ENCODE measurements at regions not wholly inside any gene's neighbourhood (a gene's known extent, or its start where the extent isn't known, plus 50 kb on each side); places are given as distances from the start of the nearest gene placed in this dataset.
"Not testable (repeated sequence)": the region's sequence is repeated elsewhere in the genome, so short reads cannot be mapped to it uniquely, and the experiment has no call there.

GRCh38 chr18:78410094-78410786 is 569.4 kb upstream of the SALL3 start:
- DNase-seq (ENCODE audit: low read depth): no peak

GRCh38 chr18:78411539-78411938 is 568.1 kb upstream of the SALL3 start:
- no peak for DNase-seq (ENCODE audit: low read depth)

GRCh38 chr18:78414302-78414701 is 565.3 kb upstream of the SALL3 start:
- DNase-seq (ENCODE audit: low read depth): no peak

- no peak for DNase-seq (ENCODE audit: low read depth)
Measured at GRCh38 chr18:78416853-78417252, 562.8 kb upstream of the SALL3 start.

- DNase-seq (ENCODE audit: low read depth): no peak
Measured at GRCh38 chr18:78418379-78418778, 561.2 kb upstream of the SALL3 start.

- no peak for DNase-seq (ENCODE audit: low read depth)
Measured at GRCh38 chr18:78419171-78419570, 560.4 kb upstream of the SALL3 start.

- no peak for DNase-seq (ENCODE audit: low read depth)
Measured at GRCh38 chr18:78420116-78420515, 559.5 kb upstream of the SALL3 start.

- DNase-seq (ENCODE audit: low read depth): no peak
Measured at GRCh38 chr18:78421392-78421791, 558.2 kb upstream of the SALL3 start.

GRCh38 chr18:78422336-78422735 is 557.3 kb upstream of the SALL3 start:
- no peak for DNase-seq (ENCODE audit: low read depth)

- DNase-seq (ENCODE audit: low read depth): no peak
Measured at GRCh38 chr18:78423811-78424210, 555.8 kb upstream of the SALL3 start.

GRCh38 chr18:78424403-78425018 is 555.1 kb upstream of the SALL3 start:
- DNase-seq (ENCODE audit: low read depth): no peak

- no peak for DNase-seq (ENCODE audit: low read depth)
Measured at GRCh38 chr18:78425019-78425412, 554.6 kb upstream of the SALL3 start.

GRCh38 chr18:78427081-78427480 is 552.5 kb upstream of the SALL3 start:
- no peak for DNase-seq (ENCODE audit: low read depth)

- no peak for DNase-seq (ENCODE audit: low read depth)
Measured at GRCh38 chr18:78429127-78430108, 550.2 kb upstream of the SALL3 start.

GRCh38 chr18:78430131-78430758 is 549.4 kb upstream of the SALL3 start:
- no peak for DNase-seq (ENCODE audit: low read depth)

GRCh38 chr18:78431606-78432005 is 548.0 kb upstream of the SALL3 start:
- no peak for DNase-seq (ENCODE audit: low read depth)

GRCh38 chr18:78433562-78433961 is 546.1 kb upstream of the SALL3 start:
- no peak for DNase-seq (ENCODE audit: low read depth)

- DNase-seq (ENCODE audit: low read depth): no peak
Measured at GRCh38 chr18:78436110-78436509, 543.5 kb upstream of the SALL3 start.

- not testable (repeated sequence) for DNase-seq (ENCODE audit: low read depth)
Measured at GRCh38 chr18:78438235-78438634, 541.4 kb upstream of the SALL3 start.

- DNase-seq (ENCODE audit: low read depth): no peak
Measured at GRCh38 chr18:78445880-78446279, 533.7 kb upstream of the SALL3 start.

- DNase-seq (ENCODE audit: low read depth): no peak
Measured at GRCh38 chr18:78447211-78447610, 532.4 kb upstream of the SALL3 start.

GRCh38 chr18:78448106-78448505 is 531.5 kb upstream of the SALL3 start:
- DNase-seq (ENCODE audit: low read depth): no peak

Data from RPMI7951 (cell line).